ENCODE measurements at regions not wholly inside any gene's neighbourhood (a gene's known extent, or its start where the extent isn't known, plus 50 kb on each side); places are given as distances from the start of the nearest gene placed in this dataset.

- no peak for TF ChIP-seq CTCF (IDR thresholded peaks at IDR 0.05)
- TF ChIP-seq POLR2AphosphoS5 (IDR thresholded peaks at IDR 0.05), result no peak
These were observed 98.8 kb downstream of the BOD1 start for GRCh38 chr5:173517648-173518047.
